ENCODE measurements at regions not wholly inside any gene's neighbourhood (a gene's known extent, or its start where the extent isn't known, plus 50 kb on each side); places are given as distances from the start of the nearest gene placed in this dataset.

- TF ChIP-seq CTCF (IDR thresholded peaks at IDR 0.05): no peak
- TF ChIP-seq POLR2A (IDR thresholded peaks at IDR 0.05): no peak
Observed at GRCh38 chr3:117987256-117987655, 1047.4 kb downstream of the IGSF11 start.
